Astrocyte (in vitro differentiated cells and primary cell): ENCODE measurements at regions not wholly inside any gene's neighbourhood (a gene's known extent, or its start where the extent isn't known, plus 50 kb on each side); places are given as distances from the start of the nearest gene placed in this dataset.
A peak's percentile ranks its signal among the peaks of the same experiment; 100 is the strongest.

Experiments used
- DNase-seq: peaks from one replicate; pipeline ENCODE4 v3.0.0-alpha.2; 2010; ENCODE audit warnings: low read depth
- FAIRE-seq: peaks from 2 replicates; lab custom pipeline; 2011; peaks lifted over from hg19 to GRCh38; lab: Jason Lieb, UNC
- H2AFZ ChIP-seq: 2 replicates; pipeline ENCODE4 v1.6.0; 2012; ENCODE audit warnings: low read depth, low read length, inconsistent platforms
- H3K27ac ChIP-seq: 2 replicates; pipeline ENCODE4 v1.5.1; 2011; ENCODE audit warnings: low read depth, low read length, inconsistent platforms
- H3K27me3 ChIP-seq: 2 replicates; pipeline ENCODE4 v1.6.0; 2011; ENCODE audit warnings: low read length, inconsistent platforms; ENCODE audit not compliant: insufficient read depth
- H3K36me3 ChIP-seq: 2 replicates; pipeline ENCODE4 v1.5.1; 2011; ENCODE audit warnings: low read length, inconsistent platforms; ENCODE audit not compliant: insufficient read depth
- H3K4me1 ChIP-seq: 2 replicates; pipeline ENCODE4 v1.5.1; 2011; ENCODE audit warnings: low read length, inconsistent platforms; ENCODE audit not compliant: insufficient read depth
- H3K4me2 ChIP-seq: 2 replicates; pipeline ENCODE4 v1.6.0; 2012; ENCODE audit warnings: low read length, inconsistent platforms
- H3K4me3 ChIP-seq: 2 replicates; pipeline ENCODE4 v1.5.1; 2011; ENCODE audit warnings: low read depth, mild to moderate bottlenecking, low read length, inconsistent platforms; ENCODE audit not compliant: insufficient read depth
- H3K79me2 ChIP-seq: 2 replicates; pipeline ENCODE4 v1.6.0; 2012; ENCODE audit warnings: mild to moderate bottlenecking, low read length, inconsistent platforms; ENCODE audit not compliant: insufficient read depth
- H3K9ac ChIP-seq: 2 replicates; pipeline ENCODE4 v1.6.0; 2012; ENCODE audit warnings: mild to moderate bottlenecking, low read length, inconsistent platforms
- H3K9me3 ChIP-seq: 2 replicates; pipeline ENCODE4 v1.5.1; 2012; ENCODE audit warnings: low read depth, mild to moderate bottlenecking, low read length, inconsistent platforms; ENCODE audit not compliant: insufficient read depth
- H4K20me1 ChIP-seq: 2 replicates; pipeline ENCODE4 v1.6.0; 2012; ENCODE audit warnings: low read length, inconsistent platforms; ENCODE audit not compliant: insufficient read depth
- H3K27ac Mint-ChIP-seq: one replicate; pipeline ENCODE4 v1.8.0; 2021; ENCODE audit warnings: mild to moderate bottlenecking, mixed read lengths; ENCODE audit not compliant: unreplicated experiment
- H3K27me3 Mint-ChIP-seq: one replicate; pipeline ENCODE4 v1.8.0; 2021; ENCODE audit warnings: low read depth, mixed read lengths; ENCODE audit not compliant: unreplicated experiment
- H3K36me3 Mint-ChIP-seq: one replicate; pipeline ENCODE4 v1.8.0; 2021; ENCODE audit warnings: low read depth, mixed read lengths; ENCODE audit not compliant: unreplicated experiment
- H3K4me1 Mint-ChIP-seq: one replicate; pipeline ENCODE4 v1.8.0; 2021; ENCODE audit warnings: low read depth, mixed read lengths; ENCODE audit not compliant: unreplicated experiment
- H3K4me3 Mint-ChIP-seq: one replicate; pipeline ENCODE4 v1.8.0; 2021; ENCODE audit warnings: mild to moderate bottlenecking, moderate library complexity, mixed read lengths; ENCODE audit not compliant: unreplicated experiment
- H3K9me3 Mint-ChIP-seq: one replicate; pipeline ENCODE4 v1.8.0; 2021; ENCODE audit warnings: mild to moderate bottlenecking, mixed read lengths; ENCODE audit not compliant: unreplicated experiment
- EZH2 ChIP-seq: IDR thresholded peaks from 2 replicates; pipeline ENCODE4 v1.6.1; 2012; ENCODE audit warnings: mild to moderate bottlenecking, low read length, inconsistent platforms; ENCODE audit not compliant: insufficient read depth
- TF ChIP-seq, protein P1 (sequence below): IDR thresholded peaks from 2 replicates; pipeline ENCODE4 v1.5.1; 2011; ENCODE audit warnings: low read depth, mild to moderate bottlenecking, inconsistent platforms, low read length, moderate library complexity; ENCODE audit not compliant: insufficient read depth

DNA sequence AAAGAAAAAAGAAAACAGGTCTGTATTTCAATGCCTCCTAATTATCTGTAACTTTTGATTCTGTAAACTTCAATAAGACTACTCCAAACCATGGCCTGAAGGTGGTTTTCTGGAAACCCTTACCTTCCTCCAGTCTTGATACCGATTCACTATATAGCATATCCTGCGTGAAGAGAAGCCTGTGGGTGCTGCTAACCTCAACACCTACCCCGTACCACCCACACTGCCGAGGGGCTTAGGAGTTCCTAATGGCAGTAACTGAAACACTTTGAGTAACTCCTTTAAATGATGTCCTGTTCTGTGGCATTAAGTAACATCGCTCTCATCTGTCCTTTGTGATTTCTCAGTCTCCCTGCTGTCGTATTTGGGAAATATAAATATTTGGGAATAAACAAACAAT, 104.5 kb upstream of the CARMIL1 start:
- Histone ChIP-seq H3K4me2 (no peak overlapping the region), H3K9me3 (no peaks in the 10 kb centered on the region), H3K79me2 (no peaks in the 10 kb centered on the region), H3K27me3 (no peaks in the 10 kb centered on the region), H3K4me1 (peaks cover 37% of the 10 kb centered on the region), H3K27ac (peak overlapping the region; percentile 87), H2AFZ (peak overlapping the region; percentile 19), H4K20me1 (no peaks in the 10 kb centered on the region), H3K4me3 (no peak overlapping the region), H3K36me3 (no peaks in the 10 kb centered on the region), H3K9ac (peak overlapping the region; percentile 42)
- peaks cover 60% of the 10 kb centered on the region for H3K4me1 Mint-ChIP-seq
- FAIRE-seq (no peak), DNase-seq (no peak)
- H3K27me3 Mint-ChIP-seq = no peaks in the 10 kb centered on the region
- H3K36me3 Mint-ChIP-seq = peaks cover 5% of the 10 kb centered on the region
- peaks cover 6% of the 10 kb centered on the region for H3K9me3 Mint-ChIP-seq
- TF ChIP-seq, protein P1, sequence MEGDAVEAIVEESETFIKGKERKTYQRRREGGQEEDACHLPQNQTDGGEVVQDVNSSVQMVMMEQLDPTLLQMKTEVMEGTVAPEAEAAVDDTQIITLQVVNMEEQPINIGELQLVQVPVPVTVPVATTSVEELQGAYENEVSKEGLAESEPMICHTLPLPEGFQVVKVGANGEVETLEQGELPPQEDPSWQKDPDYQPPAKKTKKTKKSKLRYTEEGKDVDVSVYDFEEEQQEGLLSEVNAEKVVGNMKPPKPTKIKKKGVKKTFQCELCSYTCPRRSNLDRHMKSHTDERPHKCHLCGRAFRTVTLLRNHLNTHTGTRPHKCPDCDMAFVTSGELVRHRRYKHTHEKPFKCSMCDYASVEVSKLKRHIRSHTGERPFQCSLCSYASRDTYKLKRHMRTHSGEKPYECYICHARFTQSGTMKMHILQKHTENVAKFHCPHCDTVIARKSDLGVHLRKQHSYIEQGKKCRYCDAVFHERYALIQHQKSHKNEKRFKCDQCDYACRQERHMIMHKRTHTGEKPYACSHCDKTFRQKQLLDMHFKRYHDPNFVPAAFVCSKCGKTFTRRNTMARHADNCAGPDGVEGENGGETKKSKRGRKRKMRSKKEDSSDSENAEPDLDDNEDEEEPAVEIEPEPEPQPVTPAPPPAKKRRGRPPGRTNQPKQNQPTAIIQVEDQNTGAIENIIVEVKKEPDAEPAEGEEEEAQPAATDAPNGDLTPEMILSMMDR = no peak
- no peak overlapping the region for H3K4me3 Mint-ChIP-seq
- peak overlapping the region; percentile 100 for H3K27ac Mint-ChIP-seq

DNA sequence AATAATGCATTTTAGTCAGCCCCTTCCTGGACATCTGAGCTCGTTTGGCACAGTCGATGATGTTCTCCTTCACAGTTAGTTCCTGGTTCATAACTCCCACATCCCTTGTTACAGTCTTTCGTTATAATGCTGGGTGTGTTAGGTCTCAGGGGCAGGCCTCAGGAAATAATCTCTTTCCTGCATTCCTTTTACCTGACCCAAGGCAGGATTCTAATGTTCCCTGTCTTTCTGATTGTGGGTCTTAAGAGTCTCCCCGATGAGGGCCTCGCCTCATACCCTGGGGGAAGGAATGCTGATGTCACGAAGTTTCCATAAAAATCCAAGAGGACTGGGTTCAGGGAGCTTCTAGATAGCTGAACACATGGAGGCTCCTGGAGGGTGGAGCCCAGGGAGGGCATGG, 104.0 kb upstream of the CARMIL1 start:
- peak overlapping the region; percentile 100 for H3K27ac Mint-ChIP-seq
- Histone ChIP-seq H3K4me3 (no peak overlapping the region), H3K9me3 (no peaks in the 10 kb centered on the region), H3K9ac (no peak overlapping the region), H3K27ac (peak overlapping the region; percentile 87), H3K27me3 (no peaks in the 10 kb centered on the region), H3K4me2 (no peak overlapping the region), H3K4me1 (peaks cover 33% of the 10 kb centered on the region), H2AFZ (peak overlapping the region; percentile 47), H4K20me1 (no peaks in the 10 kb centered on the region), H3K79me2 (no peaks in the 10 kb centered on the region), H3K36me3 (no peaks in the 10 kb centered on the region)
- peaks cover 5% of the 10 kb centered on the region for H3K36me3 Mint-ChIP-seq
- H3K4me3 Mint-ChIP-seq = no peak overlapping the region
- peaks cover 6% of the 10 kb centered on the region for H3K9me3 Mint-ChIP-seq
- TF ChIP-seq, protein P1 = no peak
- no peak for TF ChIP-seq EZH2
- peaks cover 54% of the 10 kb centered on the region for H3K4me1 Mint-ChIP-seq
- no peak for FAIRE-seq
- no peaks in the 10 kb centered on the region for H3K27me3 Mint-ChIP-seq
- peak; percentile 77 for DNase-seq

DNA sequence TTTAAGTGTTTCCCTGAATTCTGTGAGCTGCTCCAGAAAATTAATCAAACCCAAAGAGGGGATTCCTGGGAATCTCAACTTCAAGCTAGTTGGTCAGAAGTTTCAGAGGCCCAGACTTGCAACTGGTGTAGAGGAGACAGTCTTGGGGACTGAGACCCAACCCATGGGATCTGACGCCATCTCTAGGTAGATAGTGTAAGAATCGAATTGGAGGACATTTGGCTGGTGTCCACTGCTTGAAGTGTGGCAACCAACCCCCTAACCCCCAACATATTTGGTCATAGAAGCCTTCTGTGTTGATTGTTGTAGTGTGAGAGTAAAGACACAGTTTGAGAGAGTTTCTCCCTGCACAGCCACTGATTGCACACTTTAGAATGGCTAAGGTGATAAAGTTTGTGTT, 103.5 kb upstream of the CARMIL1 start:
- TF ChIP-seq, protein P1 = no peak
- TF ChIP-seq EZH2 = no peak
- peaks cover 51% of the 10 kb centered on the region for H3K4me1 Mint-ChIP-seq
- Histone ChIP-seq H3K27ac (peak overlapping the region; percentile 87), H3K9me3 (no peaks in the 10 kb centered on the region), H3K4me1 (peaks cover 33% of the 10 kb centered on the region), H3K4me2 (no peak overlapping the region), H3K4me3 (no peak overlapping the region), H3K36me3 (no peaks in the 10 kb centered on the region), H4K20me1 (no peaks in the 10 kb centered on the region), H3K27me3 (no peaks in the 10 kb centered on the region), H3K79me2 (no peaks in the 10 kb centered on the region), H2AFZ (peak overlapping the region; percentile 13), H3K9ac (no peak overlapping the region)
- H3K27ac Mint-ChIP-seq = peak overlapping the region; percentile 100
- H3K9me3 Mint-ChIP-seq = peaks cover 6% of the 10 kb centered on the region
- peaks cover 5% of the 10 kb centered on the region for H3K36me3 Mint-ChIP-seq
- no peak overlapping the region for H3K4me3 Mint-ChIP-seq
- DNase-seq (no peak), FAIRE-seq (no peak)
- H3K27me3 Mint-ChIP-seq = no peaks in the 10 kb centered on the region
